Mesenchymal stem cell (in vitro differentiated cells and primary cell): ENCODE measurements at regions not wholly inside any gene's neighbourhood (a gene's known extent, or its start where the extent isn't known, plus 50 kb on each side); places are given as distances from the start of the nearest gene placed in this dataset.

Source experiments
- DNase-seq: peaks from one replicate; pipeline ENCODE4 v3.0.0-alpha.2; 2013
- H2AFZ ChIP-seq: one replicate; pipeline ENCODE4 v1.6.1; 2013; ENCODE audit warnings: low read depth, mild to moderate bottlenecking, control low read depth, inconsistent platforms, low read length, moderate library complexity
- H2AK5ac ChIP-seq: 2 replicates; pipeline ENCODE4 v1.6.1; 2013; ENCODE audit warnings: low read length, moderate library complexity, mild to moderate bottlenecking, inconsistent platforms; ENCODE audit not compliant: severe bottlenecking
- H2BK120ac ChIP-seq: one replicate; pipeline ENCODE4 v1.6.1; 2013; ENCODE audit warnings: low read depth, mild to moderate bottlenecking, inconsistent platforms, low read length, moderate library complexity
- H2BK12ac ChIP-seq, 2 experiments: one replicate each; pipeline ENCODE4 v1.6.1; 2013; ENCODE audit warnings: inconsistent platforms in 2 of 2, low read length in 2 of 2, mild to moderate bottlenecking in 2 of 2, moderate library complexity in 2 of 2, control low read depth in 1 of 2
- H2BK15ac ChIP-seq: one replicate; pipeline ENCODE4 v1.6.1; 2013; ENCODE audit warnings: mild to moderate bottlenecking, low read depth, inconsistent platforms; ENCODE audit not compliant: poor library complexity, severe bottlenecking
- H2BK5ac ChIP-seq: 2 replicates; pipeline ENCODE4 v1.6.1; 2013; ENCODE audit warnings: low read depth, mild to moderate bottlenecking, low read length, control low read depth, inconsistent platforms; ENCODE audit not compliant: poor library complexity, severe bottlenecking
- H3K14ac ChIP-seq, 2 experiments: one replicate each; pipeline ENCODE4 v1.6.1; 2013; ENCODE audit warnings: inconsistent platforms in 2 of 2, low read length in 2 of 2, control low read depth in 1 of 2, mild to moderate bottlenecking in 1 of 2, moderate library complexity in 1 of 2
- H3K18ac ChIP-seq, 2 experiments: one replicate each; pipeline ENCODE4 v1.6.1; 2013; ENCODE audit warnings: inconsistent platforms in 2 of 2, low read length in 2 of 2, control low read depth in 1 of 2, low read depth in 1 of 2, mild to moderate bottlenecking in 1 of 2
- H3K23ac ChIP-seq, 2 experiments: one replicate each; pipeline ENCODE4 v1.6.1; 2013; ENCODE audit warnings: inconsistent platforms in 2 of 2, low read length in 2 of 2, mild to moderate bottlenecking in 2 of 2, moderate library complexity in 2 of 2, control low read depth in 1 of 2
- H3K27ac ChIP-seq: 2 replicates; pipeline ENCODE4 v1.5.1; 2013; ENCODE audit warnings: mild to moderate bottlenecking, moderate library complexity, low read length, control low read depth, inconsistent platforms; ENCODE audit not compliant: poor library complexity, severe bottlenecking
- H3K27me3 ChIP-seq, 2 experiments: 2 replicates each; pipeline versions ENCODE4 v1.6.1 to v1.7.0; 2013; ENCODE audit warnings: low read length in 2 of 2, mild to moderate bottlenecking in 2 of 2, moderate library complexity in 2 of 2, control low read depth in 1 of 2, inconsistent platforms in 1 of 2; ENCODE audit not compliant: control insufficient read depth in 1 of 2, insufficient read depth in 1 of 2
- H3K36me3 ChIP-seq, 2 experiments: 2 replicates each; pipeline versions ENCODE4 v1.6.1 to v1.7.0; 2013; ENCODE audit warnings: low read length in 2 of 2, control low read depth in 1 of 2, inconsistent platforms in 1 of 2, low read depth in 1 of 2, mild to moderate bottlenecking in 1 of 2; ENCODE audit not compliant: insufficient read depth in 2 of 2, control insufficient read depth in 1 of 2
- H3K4ac ChIP-seq, 2 experiments: one replicate each; pipeline ENCODE4 v1.6.1; 2013; ENCODE audit warnings: inconsistent platforms in 2 of 2, low read length in 2 of 2, mild to moderate bottlenecking in 2 of 2, moderate library complexity in 2 of 2, control low read depth in 1 of 2, low read depth in 1 of 2
- H3K4me1 ChIP-seq: 2 replicates; pipeline ENCODE4 v1.6.1; 2013; ENCODE audit warnings: low read depth, low read length, control low read depth; ENCODE audit not compliant: control insufficient read depth, insufficient read depth
- H3K4me2 ChIP-seq: 2 replicates; pipeline ENCODE4 v1.6.1; 2013; ENCODE audit warnings: low read length, mild to moderate bottlenecking, inconsistent platforms; ENCODE audit not compliant: poor library complexity, severe bottlenecking
- H3K4me3 ChIP-seq, 2 experiments: 2 replicates each; pipeline versions ENCODE4 v1.5.1 to v1.7.0; 2013; ENCODE audit warnings: low read length in 2 of 2, mild to moderate bottlenecking in 2 of 2, control low read depth in 1 of 2, low read depth in 1 of 2; ENCODE audit not compliant: insufficient read depth in 1 of 2
- H3K79me1 ChIP-seq: replicated peaks from 2 replicates; pipeline ENCODE4 v1.6.1; 2013; ENCODE audit warnings: mild to moderate bottlenecking, control low read depth, low read length, inconsistent platforms; ENCODE audit not compliant: poor library complexity, severe bottlenecking
- H3K9ac ChIP-seq: 2 replicates; pipeline ENCODE4 v1.7.0; 2013; ENCODE audit warnings: mild to moderate bottlenecking, low read length, moderate library complexity
- H3K9me3 ChIP-seq: 2 replicates; pipeline ENCODE4 v1.7.0; 2013; ENCODE audit warnings: mild to moderate bottlenecking, low read length; ENCODE audit not compliant: control insufficient read depth
- H4K8ac ChIP-seq: one replicate; pipeline ENCODE4 v1.6.1; 2013; ENCODE audit warnings: inconsistent platforms, mild to moderate bottlenecking, low read length, moderate library complexity
- H4K91ac ChIP-seq: one replicate; pipeline ENCODE4 v1.6.1; 2013; ENCODE audit warnings: mild to moderate bottlenecking, low read length, inconsistent platforms
- WGBS: methylation state at CpG from one replicate; pipeline ENCODE4 v1.1.7; 2013; ENCODE audit warnings: mixed read lengths; 5-methylcytosine and 5-hydroxymethylcytosine counted together

- Histone ChIP-seq H3K9ac (no peak overlapping the region), H2BK120ac (no peak overlapping the region), H3K14ac (no peak overlapping the region), H2AFZ (no peak overlapping the region), H2BK15ac (no peak overlapping the region), H4K91ac (no peak overlapping the region), H3K9me3 (no peaks in the 10 kb centered on the region), H2BK12ac (no peak overlapping the region), H3K4me1 (no peaks in the 10 kb centered on the region), H2AK5ac (no peak overlapping the region), H4K8ac (no peak overlapping the region), H3K27me3 (no peaks in the 10 kb centered on the region), H3K27ac (no peak overlapping the region), H3K79me1 (no peaks in the 10 kb centered on the region), H3K23ac (no peak overlapping the region), H2BK5ac (no peak overlapping the region), H3K4me3 (no peak overlapping the region), H3K36me3 (no peaks in the 10 kb centered on the region), H3K4ac (no peak overlapping the region), H3K18ac (no peak overlapping the region), H3K4me2 (no peak overlapping the region)
- DNase-seq = no peak
- 67% methylated on average over 1 of the region's 2 CpGs for WGBS
Observed at GRCh38 chr10:107809889-107810288, 645.4 kb upstream of the SORCS1 start.

GRCh38 chr10:107807836-107808235, 643.3 kb upstream of the SORCS1 start:
- no peak overlapping the region for H2BK5ac ChIP-seq
- H2AFZ ChIP-seq = no peak overlapping the region
- H3K27ac ChIP-seq = no peak overlapping the region
- no peak overlapping the region for H2AK5ac ChIP-seq
- no peaks in the 10 kb centered on the region for H3K79me1 ChIP-seq
- DNase-seq = no peak
- no peak overlapping the region for H3K9ac ChIP-seq
- no peaks in the 10 kb centered on the region for H3K36me3 ChIP-seq
- H2BK120ac ChIP-seq = no peak overlapping the region
- no peak overlapping the region for H2BK15ac ChIP-seq
- no peak overlapping the region for H2BK12ac ChIP-seq
- H4K8ac ChIP-seq = no peak overlapping the region
- no peaks in the 10 kb centered on the region for H3K27me3 ChIP-seq
- no peak overlapping the region for H3K4ac ChIP-seq
- H3K4me1 ChIP-seq = no peaks in the 10 kb centered on the region
- no peak overlapping the region for H3K4me3 ChIP-seq
- no peak overlapping the region for H3K4me2 ChIP-seq
- no peaks in the 10 kb centered on the region for H3K9me3 ChIP-seq
- no peak overlapping the region for H3K14ac ChIP-seq
- H4K91ac ChIP-seq = no peak overlapping the region
- H3K18ac ChIP-seq = no peak overlapping the region
- H3K23ac ChIP-seq = no peak overlapping the region
- 100% methylated on average over 4 of the region's 5 CpGs for WGBS

- H3K23ac ChIP-seq = no peak overlapping the region
- no peak overlapping the region for H3K9ac ChIP-seq
- WGBS = no CpG with 5 or more reads among the region's 1 CpG
- H2AFZ ChIP-seq = no peak overlapping the region
- no peak overlapping the region for H2BK5ac ChIP-seq
- DNase-seq = no peak
- H3K14ac ChIP-seq = no peak overlapping the region
- no peak overlapping the region for H2BK120ac ChIP-seq
- no peak overlapping the region for H3K4me2 ChIP-seq
- no peak overlapping the region for H3K4ac ChIP-seq
- H2BK15ac ChIP-seq = no peak overlapping the region
- H4K91ac ChIP-seq = no peak overlapping the region
- no peaks in the 10 kb centered on the region for H3K4me1 ChIP-seq
- H3K4me3 ChIP-seq = no peak overlapping the region
- H3K9me3 ChIP-seq = no peaks in the 10 kb centered on the region
- H3K36me3 ChIP-seq = no peaks in the 10 kb centered on the region
- no peak overlapping the region for H4K8ac ChIP-seq
- H2BK12ac ChIP-seq = no peak overlapping the region
- no peak overlapping the region for H3K18ac ChIP-seq
- no peak overlapping the region for H2AK5ac ChIP-seq
- H3K79me1 ChIP-seq = no peaks in the 10 kb centered on the region
- no peaks in the 10 kb centered on the region for H3K27me3 ChIP-seq
- no peak overlapping the region for H3K27ac ChIP-seq
Observed at GRCh38 chr10:107806026-107806425, 641.5 kb upstream of the SORCS1 start.

GRCh38 chr10:107803546-107803945, 639.0 kb upstream of the SORCS1 start:
- Histone ChIP-seq H3K4me3 (no peak overlapping the region), H2AK5ac (no peak overlapping the region), H2AFZ (no peak overlapping the region), H3K36me3 (no peaks in the 10 kb centered on the region), H4K8ac (no peak overlapping the region), H3K4ac (no peak overlapping the region), H3K79me1 (no peaks in the 10 kb centered on the region), H3K27me3 (no peaks in the 10 kb centered on the region), H3K23ac (no peak overlapping the region), H3K4me1 (no peaks in the 10 kb centered on the region), H4K91ac (no peak overlapping the region), H2BK12ac (no peak overlapping the region), H3K4me2 (no peak overlapping the region), H3K27ac (no peak overlapping the region), H3K18ac (no peak overlapping the region), H2BK15ac (no peak overlapping the region), H3K9ac (no peak overlapping the region), H3K9me3 (no peaks in the 10 kb centered on the region), H2BK5ac (no peak overlapping the region), H3K14ac (no peak overlapping the region), H2BK120ac (no peak overlapping the region)
- no peak for DNase-seq
- 68% methylated on average over 3 of the region's 4 CpGs for WGBS
